GM21619 (cell line): ENCODE measurements at regions not wholly inside any gene's neighbourhood (a gene's known extent, or its start where the extent isn't known, plus 50 kb on each side); places are given as distances from the start of the nearest gene placed in this dataset.

ENCODE experiments used
- ATAC-seq: cut with Tn5 transposase; IDR thresholded peaks from one replicate; pipeline ENCODE4 v1.9.1; 2021; ENCODE audit not compliant: unreplicated experiment

DNA sequence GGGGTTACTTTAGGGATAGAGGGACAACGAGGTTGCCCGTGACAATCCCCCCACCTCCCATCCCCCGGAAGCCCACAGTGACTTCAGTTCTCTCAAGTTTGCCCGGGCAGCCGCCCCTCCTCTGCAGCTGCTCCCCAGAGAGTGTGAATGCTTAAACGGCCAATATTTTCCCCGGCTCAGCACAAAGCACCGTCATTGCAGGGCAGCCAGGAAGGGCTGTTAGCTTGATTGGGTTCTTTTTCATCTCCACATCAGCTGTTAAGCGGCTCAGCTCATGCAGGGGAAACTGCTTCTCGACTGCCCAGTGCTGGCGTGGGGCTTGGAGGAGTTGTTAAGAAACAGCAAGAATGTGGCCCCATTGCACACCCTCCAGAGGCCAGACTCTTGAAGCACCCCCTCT is 120.5 kb upstream of the NCOR2 start:
- no peak for ATAC-seq

DNA sequence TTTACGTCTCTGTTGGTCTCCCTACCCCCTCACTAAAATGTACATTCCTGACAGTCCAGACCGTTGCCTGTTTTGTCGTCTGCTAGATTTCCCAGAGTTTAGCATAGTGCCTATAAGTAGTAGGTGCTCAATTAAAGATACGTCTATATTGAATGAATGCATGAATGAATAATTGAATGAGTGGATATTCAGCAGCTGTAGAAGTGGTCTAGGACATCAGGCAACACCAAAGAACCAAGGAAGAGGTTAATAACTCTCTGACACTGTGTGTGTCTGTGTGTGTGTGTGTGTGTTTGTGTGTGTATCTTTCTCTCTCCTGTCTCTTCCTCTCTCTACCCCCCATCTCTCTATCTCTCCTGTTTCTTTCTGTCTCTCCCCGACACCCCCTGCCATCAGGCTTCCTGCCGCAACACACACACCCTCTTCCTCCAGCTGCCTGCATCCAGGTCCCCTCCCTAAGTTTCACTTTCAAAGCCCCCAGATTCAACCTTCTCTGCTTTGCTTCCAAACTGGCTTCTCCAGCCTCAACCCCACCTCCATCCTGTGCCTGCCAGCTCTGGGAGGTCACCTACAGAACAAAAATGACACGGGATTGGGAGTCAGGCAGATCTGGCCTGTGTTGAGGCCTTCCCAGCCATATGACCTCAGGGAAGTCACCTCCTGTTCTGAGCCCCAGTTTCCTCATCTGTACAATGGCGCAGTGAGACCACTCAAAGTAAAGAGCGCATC is 119.9 kb upstream of the NCOR2 start:
- no peak for ATAC-seq

DNA sequence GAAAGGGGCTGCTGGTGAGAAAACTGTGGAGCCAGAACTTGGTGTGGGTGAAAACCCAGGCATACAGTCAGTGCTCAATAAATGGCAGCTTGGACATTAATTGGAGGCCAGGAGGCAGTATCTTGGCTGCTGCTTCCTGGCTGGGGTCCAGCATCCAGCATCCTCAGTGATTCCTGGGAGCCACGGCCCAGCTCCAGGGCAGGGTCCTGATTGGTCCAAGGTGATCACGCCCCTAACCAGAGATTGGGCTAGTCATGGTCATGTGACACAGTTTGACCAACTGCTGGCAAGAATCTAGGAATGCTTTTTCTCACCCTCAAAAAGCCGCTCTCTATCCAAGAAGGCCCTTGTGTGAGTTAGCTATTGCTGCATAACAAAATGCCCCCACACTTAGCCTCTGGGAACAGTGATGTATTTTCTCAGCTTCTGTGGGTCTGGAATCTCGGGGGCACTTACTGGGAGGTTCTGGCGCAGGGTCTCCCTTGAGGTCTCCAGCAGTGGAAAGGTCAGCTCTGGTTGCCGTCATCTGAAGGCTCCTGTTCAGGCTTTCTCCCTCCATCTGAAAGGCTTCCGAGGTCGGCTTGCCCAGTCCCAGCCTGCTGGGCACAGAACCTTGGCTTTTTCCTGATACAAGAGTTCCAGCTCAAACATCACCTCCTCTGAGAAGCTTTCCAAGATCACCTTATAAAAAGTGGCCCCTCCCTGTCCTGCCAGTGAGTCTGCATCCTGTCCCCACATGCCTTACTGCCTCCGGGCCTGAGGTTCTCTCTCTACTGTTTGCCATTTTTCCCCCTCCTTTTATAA is 119.2 kb upstream of the NCOR2 start:
- no peak for ATAC-seq

DNA sequence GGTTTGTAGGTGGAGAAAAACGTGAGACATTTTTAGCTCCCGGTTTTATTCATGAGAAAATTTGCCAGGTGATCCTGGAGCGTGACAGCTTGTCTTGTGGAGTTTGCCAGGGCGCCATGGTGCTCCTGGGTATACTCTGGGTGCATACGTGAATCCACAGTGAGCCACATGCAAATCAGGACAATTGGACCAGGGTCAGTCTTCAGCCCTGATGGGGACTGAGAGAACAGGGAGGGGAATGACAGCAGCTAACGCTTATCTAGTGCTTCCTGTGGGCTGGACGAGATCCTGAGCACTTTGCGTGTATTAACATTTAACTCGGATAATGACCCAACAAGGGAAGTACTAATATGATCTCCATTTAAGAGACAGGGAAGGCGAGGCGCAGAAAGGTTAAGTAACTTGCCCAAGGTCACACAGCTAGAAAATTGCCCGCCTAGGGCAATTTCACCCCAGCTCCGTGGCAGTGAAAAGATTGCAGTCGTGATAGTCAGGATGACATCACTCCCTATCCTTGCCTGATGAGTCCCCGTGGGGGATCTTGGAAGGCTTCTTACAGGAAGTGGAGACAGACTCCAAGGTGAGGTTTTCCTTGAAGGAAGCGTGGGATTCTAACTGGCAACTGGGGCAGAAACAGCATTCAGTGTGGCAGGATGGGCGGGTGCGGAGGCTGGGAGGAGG is 118.4 kb upstream of the NCOR2 start:
- no peak for ATAC-seq

DNA sequence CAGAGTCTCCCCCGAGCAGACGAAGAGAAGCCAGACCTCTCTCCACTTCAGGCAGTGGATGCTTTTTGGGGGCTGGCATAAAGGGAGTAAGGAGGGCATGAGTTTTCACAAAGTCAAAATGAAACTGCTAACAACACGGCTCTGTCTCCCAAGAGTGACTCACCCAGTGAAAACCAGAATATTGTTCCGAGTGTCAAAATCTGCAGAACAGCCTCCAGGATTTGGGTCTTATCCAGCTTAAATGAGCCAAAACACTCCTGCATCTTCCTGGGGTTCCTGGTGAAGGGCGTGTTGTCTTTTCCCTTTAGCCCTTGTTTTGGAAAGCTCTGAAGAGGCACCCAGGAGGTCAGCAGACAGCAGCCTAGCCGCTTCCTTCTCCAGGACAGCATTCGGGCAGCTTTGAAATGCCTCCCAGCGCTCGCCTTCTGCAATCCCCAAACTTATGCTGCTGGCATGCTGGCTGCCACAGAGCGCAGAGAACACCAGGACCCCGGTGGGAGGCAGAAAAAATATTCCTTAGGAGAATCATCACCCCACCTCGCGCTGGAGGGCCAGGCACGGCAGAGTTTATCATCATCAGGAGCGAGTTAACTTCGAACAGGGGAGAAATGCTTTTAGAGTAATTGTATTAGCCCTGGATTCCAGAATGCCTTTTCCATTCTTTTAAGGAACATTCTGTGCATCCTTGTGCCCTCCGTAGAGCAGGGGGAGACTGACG is 117.7 kb upstream of the NCOR2 start:
- ATAC-seq: no peak

DNA sequence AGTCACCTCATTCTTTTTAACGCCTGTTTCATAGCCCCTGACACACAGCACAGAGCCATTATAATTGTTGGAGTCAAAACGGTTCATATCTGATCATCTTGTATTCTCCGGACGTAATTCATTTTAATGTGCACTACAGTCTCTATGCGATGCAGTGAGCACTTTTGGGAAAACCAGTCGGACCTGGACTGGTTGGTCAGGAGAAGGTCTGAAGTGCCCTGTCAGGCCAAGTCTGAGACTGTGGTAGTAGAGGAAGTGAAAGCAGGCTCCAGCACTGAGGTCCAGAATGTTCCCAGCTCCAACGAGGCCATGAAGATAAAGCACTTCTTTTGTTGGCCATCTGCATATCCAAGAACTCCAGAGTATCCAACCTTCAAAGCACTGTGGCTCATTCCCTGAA is 117.1 kb upstream of the NCOR2 start:
- no peak for ATAC-seq

DNA sequence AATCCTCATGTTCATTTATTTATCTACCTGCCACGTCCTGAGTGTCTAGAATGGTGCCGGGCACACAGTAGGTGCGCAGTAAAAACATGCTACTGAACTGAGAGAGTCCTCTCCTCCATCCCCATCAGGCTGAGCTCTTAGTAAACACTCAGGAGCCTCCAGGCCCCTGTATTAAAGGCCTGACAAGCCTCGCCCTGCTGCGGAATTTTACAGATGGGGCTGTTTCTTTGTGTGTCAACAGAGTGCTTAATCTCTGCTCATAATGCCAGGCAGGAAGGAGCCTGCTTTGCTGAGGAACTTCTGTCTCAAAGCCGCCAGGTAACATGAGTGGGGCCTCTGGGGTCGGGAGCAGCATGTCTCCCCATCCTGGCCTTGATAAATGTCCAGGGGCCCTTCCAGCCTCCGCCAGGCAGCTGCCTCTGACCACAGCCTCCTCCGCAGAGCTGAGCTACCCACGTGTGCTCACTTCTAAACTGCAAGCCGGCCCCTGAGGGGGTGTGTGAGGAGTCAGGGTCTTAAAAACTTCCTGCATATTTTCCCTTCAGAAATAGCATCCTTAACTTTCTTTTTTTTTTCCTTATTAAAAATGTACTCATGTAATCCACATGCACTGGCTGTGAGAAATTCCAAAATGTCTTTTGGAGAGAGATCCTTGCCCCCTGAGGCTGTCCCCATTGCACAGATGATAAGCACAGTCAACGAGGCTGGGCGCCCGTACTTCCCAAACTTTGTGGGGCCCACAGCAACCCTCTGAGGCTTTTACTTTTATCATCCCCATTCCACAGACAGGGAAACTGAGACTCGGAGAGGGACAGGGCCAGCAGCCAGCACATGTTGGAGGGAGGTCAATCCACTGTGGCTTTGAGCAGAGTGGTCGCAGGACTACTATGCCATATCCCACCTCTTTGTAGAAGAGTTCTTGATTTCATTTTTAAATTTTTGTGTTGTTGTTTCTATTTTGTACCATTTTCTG is 116.0 kb upstream of the NCOR2 start:
- no peak for ATAC-seq

DNA sequence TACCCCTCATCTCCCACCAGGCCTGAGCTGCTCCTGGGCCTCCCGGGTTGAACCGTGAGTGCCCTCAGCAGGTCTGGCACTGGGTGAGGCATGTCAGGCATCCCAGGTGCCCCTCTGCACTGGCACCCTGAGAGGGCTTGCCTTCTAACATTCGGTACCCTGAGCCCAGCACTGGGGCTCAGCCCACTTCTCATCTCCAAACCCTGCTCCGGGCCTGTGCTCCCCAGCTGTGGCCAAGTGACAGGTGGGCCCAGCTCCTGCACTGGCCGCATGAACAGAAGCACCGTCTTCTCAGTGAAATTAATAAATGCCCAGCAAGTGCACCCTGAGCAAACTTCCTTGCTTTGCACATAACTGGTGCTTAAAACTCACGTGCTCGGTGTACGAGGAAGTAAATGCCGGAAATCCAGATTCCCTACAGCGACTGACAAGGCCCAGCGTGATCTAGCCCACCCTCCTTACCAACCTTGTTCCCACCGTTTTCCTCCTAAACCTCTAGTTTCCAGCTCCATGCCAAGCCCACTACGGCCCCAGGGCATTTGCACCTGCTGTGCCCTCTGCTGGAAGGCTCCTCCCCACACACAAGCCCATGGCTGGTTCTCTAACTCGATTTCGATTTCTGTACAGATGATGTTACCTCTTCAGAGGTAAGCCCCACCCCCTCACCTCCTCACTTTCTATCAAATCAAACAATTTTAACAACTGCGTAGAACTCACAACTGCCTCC is 115.2 kb upstream of the NCOR2 start:
- no peak for ATAC-seq

DNA sequence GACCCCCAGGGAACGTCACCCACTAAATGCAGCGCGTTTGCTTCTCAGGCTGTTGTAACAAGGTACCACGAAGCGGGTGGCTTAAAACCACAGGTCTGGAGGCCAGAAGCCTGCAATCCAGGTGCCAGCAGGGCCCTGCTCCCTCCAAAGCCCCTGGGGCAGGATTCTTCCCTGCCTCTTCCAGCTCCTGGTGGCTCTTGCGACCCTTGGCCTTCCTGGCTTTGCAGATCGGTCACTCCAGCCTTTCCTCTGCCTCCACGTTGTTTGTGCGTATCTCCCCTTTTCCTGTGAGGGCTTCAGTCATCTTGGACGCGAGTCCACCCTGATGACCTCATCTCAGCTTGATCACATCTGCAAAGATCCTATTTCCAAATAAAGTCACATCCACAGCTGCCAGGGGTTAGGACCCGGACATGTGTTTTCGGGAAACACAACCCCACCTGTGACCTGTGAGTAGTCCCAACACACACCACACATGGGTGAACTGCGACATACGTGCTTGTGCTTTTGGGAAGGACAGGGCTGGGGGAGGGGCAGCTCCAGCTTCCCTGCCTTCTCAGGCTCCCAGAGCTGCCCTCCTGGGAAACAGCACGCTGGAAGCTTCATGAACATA is 114.5 kb upstream of the NCOR2 start:
- ATAC-seq: no peak

DNA sequence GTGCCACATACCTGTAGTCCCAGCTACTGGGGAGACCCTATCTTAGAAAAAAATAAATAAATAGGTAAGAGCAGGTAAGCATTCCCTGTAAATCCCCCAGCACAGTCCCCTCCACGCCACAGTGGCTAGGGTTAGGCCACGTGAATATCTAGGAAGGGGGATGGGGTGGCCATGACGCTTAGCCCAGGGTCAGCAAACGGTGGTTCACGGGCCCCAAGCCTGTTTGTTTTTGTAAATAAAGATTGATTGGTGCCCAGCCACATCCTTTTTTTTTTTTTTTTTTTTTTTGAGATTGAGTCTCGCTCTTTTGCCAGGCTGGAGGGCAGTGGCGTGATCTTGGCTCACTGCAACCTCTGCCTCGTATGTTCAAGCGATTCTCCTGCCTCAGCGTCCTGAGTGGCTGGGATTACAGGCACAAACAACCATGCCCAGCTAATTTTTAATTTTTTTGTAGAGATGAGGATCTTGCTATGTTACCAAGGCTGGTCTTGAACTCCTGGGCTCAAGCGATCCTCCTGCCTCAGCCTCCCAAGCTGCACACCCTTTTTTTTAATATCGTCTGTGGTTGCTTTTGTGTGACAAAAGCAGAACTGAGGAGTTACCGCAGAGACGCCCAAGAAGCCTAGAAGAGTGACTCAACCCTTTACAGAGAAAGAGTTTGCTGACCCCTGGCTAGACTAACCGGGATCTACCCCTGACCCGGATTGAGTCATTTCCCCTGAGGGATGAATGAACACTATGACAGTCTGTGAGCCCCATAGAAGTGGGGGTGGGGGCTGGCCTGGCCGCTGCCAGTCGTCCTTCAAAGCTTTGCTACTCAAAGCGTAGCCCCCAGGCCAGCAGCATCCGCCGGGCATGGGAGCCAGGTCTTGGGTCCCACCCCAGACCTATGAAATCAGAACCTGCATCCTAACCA is 113.7 kb upstream of the NCOR2 start:
- ATAC-seq: no peak

DNA sequence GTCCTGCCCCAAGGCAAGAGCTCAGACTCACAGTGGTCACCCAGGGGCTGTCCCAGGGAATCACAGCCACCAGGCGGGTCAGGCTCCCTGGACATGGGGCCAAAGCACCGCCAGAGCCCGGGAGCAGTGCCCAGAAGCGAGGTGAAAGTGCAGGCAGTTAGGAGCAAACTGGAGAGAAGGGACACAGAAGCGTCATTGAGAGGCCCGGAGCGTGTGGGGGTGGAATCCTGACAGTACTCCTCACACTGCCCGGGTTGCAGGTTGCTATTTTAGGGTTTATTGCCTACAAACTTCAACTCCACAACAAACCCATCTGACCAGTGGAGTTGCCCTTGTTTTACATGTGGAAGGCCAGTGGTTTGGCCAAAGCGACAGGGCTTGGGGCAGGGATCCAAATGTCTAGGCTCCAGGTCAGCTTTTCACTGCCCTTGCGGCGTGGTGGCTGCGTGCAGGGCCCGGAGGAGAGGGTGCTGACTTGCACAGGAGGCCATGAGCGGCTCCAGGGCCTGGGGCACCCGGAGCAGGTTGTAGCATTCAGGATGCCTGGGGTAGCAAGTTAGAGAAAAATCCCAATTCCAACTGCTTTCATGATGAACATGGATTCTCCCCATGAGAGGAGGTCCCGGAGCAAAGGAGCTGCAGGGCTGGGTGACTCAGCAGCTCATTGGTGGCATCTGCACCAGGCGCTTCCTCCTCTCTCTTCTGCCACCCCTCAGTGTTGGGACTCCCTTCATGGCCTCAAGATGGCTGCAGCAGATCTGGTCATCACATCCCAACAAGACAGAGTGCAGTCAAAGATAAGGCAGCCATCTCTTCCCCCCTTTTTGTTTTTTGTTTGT is 112.3 kb upstream of the NCOR2 start:
- no peak for ATAC-seq

DNA sequence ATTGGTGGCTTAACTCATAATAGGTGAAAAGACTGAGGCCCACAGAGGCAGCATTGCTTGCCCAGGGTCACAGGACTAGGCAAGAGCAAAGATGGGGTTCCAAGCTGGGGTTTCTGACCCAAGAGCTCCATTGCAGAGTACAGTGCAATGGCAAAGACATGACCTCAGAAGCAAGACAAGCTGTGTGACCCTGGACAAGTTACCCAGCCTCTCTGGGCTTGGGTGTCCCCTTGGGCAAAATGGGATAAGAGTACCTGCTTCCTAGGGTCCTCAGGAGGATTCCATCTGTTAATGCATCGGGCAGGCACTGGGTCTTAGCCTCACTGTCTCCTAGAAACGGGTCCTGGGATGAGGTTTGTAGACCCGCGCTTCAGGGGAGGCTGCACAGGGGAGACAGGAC is 111.6 kb upstream of the NCOR2 start:
- no peak for ATAC-seq

DNA sequence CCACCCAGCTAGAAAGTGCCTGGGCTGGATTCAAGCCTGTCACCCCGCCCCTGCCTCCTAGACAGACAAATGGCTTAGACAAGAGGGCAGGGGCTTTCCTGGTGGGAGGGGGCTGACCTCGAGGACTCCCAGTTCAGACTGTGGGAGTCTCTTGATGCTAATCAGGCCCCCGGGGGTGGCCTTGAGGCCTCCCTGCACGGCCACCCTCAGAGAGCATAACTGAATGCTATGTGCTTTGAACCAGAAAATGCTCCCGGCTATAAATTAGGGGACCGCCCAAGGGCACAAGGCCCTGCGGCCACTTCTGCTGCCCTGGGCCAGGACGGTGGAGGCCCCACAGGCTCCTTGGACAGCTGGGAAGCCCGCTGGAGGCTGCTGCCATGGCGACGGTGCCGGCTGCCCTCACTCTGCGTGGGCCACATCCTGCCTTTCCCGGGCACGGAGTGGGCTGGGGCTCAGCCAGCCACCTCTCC is 111.0 kb upstream of the NCOR2 start:
- no peak for ATAC-seq

DNA sequence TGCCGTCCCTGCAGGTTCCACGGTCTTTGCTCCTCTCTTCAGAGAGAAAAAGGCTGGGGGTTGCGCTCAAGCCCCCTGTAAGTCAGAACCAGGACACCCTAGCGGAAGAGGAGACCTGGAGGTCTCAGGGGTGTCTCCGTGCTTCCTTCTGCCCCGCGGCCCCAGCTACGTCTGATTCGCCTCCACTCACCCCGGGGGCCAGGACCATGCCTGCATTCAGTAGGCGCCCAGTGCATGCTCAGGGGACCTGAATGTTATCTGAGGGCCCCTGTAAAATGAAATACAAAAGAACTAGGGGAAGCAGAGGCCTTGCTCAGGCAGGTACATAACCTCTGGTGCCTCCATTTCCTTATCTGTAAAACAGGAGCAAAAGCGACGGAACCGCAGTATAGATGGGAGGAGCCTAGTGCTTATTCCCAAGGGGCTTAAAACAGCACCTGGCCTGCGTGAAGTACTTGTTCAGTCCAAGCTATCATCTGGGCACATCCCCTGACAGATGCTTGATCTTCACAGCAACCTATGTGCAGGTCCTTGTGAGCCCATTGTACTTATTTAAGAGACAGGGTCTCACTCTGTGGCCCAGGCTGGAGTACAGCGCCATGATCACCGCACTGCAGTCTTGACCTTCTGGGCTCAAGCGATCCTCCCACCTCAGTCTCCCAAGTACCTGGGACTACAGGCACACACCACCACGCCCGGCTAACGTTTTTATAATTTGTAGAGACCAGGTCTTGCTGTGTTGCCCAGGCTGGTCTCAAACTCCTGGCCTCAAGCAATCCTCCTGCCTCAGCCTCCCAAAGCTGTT is 110.3 kb upstream of the NCOR2 start:
- ATAC-seq: no peak

DNA sequence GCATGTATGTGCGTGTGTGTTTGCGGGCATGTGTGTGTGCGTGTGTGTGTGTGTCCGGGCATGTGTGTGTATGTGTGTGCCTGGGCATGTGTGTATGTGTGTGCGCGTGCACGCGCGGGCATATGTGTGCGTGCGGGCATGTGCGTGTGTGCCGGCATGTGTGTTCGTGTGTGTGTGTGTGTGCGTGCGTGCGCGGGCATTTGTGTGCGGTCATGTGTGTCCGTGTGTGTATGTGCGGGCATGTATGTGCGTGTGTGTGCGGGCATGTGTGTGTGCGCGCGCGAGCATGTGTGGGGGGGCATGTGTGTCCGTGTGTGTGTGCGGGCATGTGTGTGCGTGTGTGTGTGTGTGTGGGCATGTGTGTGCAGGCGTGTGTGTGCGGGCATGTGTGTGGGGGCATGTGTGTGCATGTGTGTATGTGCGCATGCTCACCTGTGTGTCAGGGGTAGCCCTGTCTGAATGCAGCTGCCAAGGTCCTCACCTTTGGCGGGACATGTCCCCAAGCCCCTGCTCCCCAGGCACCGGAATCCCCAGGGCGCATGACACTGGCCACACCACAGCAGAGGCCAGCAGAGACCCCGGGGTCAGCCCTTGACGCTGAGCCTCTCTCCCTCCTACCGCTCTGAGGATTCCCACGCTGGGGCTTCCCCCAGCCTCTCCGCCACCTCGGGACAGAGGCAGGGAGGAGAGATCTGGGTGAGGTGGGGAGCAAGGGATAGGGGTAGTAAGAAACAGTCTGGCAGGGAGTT is 109.5 kb upstream of the NCOR2 start:
- no peak for ATAC-seq
